Tibial nerve (tissue), 3 donors: ENCODE measurements at regions not wholly inside any gene's neighbourhood (a gene's known extent, or its start where the extent isn't known, plus 50 kb on each side); places are given as distances from the start of the nearest gene placed in this dataset.

Experiments used
- POLR2A ChIP-seq, 2 donors: fragments of 450-650 bp; IDR thresholded peaks; one replicate each; pipeline ENCODE4 v1.6.1; 2017; ENCODE audit warnings: antibody characterized with exemption in 2 of 2, mild to moderate bottlenecking in 2 of 2, moderate library complexity in 2 of 2
- TF ChIP-seq, protein P1 (sequence below), 5 experiments: fragments of 200-600 bp in 3 of 5; fragments of 450-650 bp in 2 of 5; sonication (generic) in 3 of 5; IDR thresholded peaks; one replicate each; pipeline ENCODE4 v1.5.1; 2016 to 2019; ENCODE audit warnings: antibody characterized with exemption in 5 of 5, mild to moderate bottlenecking in 3 of 5, moderate library complexity in 2 of 5

DNA sequence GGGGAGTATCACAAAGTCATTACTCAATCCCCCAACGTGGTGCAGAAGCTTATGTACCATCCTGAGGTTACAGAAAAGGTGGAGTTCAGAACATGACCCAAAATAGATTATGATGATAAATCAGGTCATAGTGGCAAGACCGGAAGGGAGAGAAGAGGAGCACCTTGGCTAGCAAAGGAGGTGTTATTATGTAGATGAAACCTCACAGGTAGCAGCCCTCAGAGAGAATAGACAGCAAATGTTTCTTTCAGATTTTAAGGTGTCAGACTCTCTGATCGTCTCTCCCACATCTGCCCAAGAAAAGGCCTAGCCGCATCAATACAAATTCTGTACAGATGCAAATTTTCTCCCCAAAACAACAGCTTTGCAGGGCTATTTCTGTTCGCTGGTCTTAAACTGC lies 88.3 kb upstream of the SEMA3D start:
- TF ChIP-seq, protein P1, sequence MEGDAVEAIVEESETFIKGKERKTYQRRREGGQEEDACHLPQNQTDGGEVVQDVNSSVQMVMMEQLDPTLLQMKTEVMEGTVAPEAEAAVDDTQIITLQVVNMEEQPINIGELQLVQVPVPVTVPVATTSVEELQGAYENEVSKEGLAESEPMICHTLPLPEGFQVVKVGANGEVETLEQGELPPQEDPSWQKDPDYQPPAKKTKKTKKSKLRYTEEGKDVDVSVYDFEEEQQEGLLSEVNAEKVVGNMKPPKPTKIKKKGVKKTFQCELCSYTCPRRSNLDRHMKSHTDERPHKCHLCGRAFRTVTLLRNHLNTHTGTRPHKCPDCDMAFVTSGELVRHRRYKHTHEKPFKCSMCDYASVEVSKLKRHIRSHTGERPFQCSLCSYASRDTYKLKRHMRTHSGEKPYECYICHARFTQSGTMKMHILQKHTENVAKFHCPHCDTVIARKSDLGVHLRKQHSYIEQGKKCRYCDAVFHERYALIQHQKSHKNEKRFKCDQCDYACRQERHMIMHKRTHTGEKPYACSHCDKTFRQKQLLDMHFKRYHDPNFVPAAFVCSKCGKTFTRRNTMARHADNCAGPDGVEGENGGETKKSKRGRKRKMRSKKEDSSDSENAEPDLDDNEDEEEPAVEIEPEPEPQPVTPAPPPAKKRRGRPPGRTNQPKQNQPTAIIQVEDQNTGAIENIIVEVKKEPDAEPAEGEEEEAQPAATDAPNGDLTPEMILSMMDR (IDR thresholded peaks at IDR 0.05) = no peak
- no peak for TF ChIP-seq POLR2A (IDR thresholded peaks at IDR 0.05)
